B cell (primary cell): ENCODE measurements at regions not wholly inside any gene's neighbourhood (a gene's known extent, or its start where the extent isn't known, plus 50 kb on each side); places are given as distances from the start of the nearest gene placed in this dataset.

Source experiments
- ATAC-seq: fragments of 200-7000 bp; cut with Tn5 transposase; one replicate; pipeline ENCODE4 v1.10.0; 2021; ENCODE audit warnings: low read depth, mild to moderate bottlenecking, moderate number of reproducible peaks, moderate library complexity
- CTCF ChIA-PET: fragments of 350-600 bp; sonication (Branson Sonifier 250); formaldehyde crosslinking; loops from one replicate; lab custom pipeline; 2021; ENCODE audit warnings: antibody characterized with exemption, inconsistent platforms; lab: Charles Lee
- POLR2A ChIA-PET: fragments of 350-600 bp; sonication (Branson Sonifier 250); formaldehyde crosslinking; loops from one replicate; lab custom pipeline; 2021; ENCODE audit warnings: antibody characterized with exemption; lab: Charles Lee
- DNase-seq: peaks from one replicate; pipeline ENCODE4 v3.0.0; 2013
- H2AFZ ChIP-seq: 2 replicates; pipeline ENCODE4 v1.6.1; 2012; ENCODE audit warnings: mild to moderate bottlenecking, low read depth, low read length; ENCODE audit not compliant: insufficient read depth, poor library complexity, severe bottlenecking
- H3K27ac ChIP-seq, 2 donors: 1 replicate in 1 of 2; 2 replicates in 1 of 2; pipeline ENCODE4 v1.5.1; 2012 to 2013; ENCODE audit warnings: low read length in 2 of 2, mild to moderate bottlenecking in 2 of 2, moderate library complexity in 1 of 2
- H3K27me3 ChIP-seq, 4 experiments: fragments of 200-600 bp in 1 of 4; sonication (generic) in 1 of 4; replicated peaks in 1 of 4; 1 replicate in 2 of 4; 2 replicates in 2 of 4; pipeline versions ENCODE4 v1.6.1 to v1.7.0; 2013 to 2016; ENCODE audit warnings: low read length in 3 of 4, mild to moderate bottlenecking in 2 of 4, mixed read lengths in 1 of 4, moderate library complexity in 1 of 4; ENCODE audit not compliant: insufficient read depth in 4 of 4, control insufficient read depth in 3 of 4; ENCODE audit errors: control extremely low read depth in 1 of 4
- H3K36me3 ChIP-seq, 2 experiments: replicated peaks in 1 of 2; 1 replicate in 1 of 2; 2 replicates in 1 of 2; pipeline versions ENCODE4 v1.6.1 to v1.7.1; 2013; ENCODE audit warnings: low read length in 1 of 2; ENCODE audit not compliant: insufficient read depth in 2 of 2, control insufficient read depth in 1 of 2; ENCODE audit errors: control extremely low read depth in 1 of 2, extremely low read depth in 1 of 2
- H3K4me1 ChIP-seq, 2 donors: fragments of 200-600 bp in 1 of 2; sonication (generic) in 1 of 2; 1 replicate in 1 of 2; 2 replicates in 1 of 2; pipeline versions ENCODE4 v1.5.1 to v1.6.1; 2013 to 2017; ENCODE audit warnings: low read length in 2 of 2; ENCODE audit not compliant: control insufficient read depth in 2 of 2, insufficient read depth in 2 of 2
- H3K4me2 ChIP-seq: replicated peaks from 2 replicates; pipeline ENCODE3; 2012; ENCODE audit warnings: mild to moderate bottlenecking, low read depth, low read length; ENCODE audit not compliant: poor library complexity, severe bottlenecking
- H3K4me3 ChIP-seq, 5 experiments: fragments of 200-600 bp in 1 of 5; sonication (generic) in 1 of 5; 1 replicate in 3 of 5; 2 replicates in 2 of 5; pipeline versions ENCODE4 v1.5.1 to v1.7.0; 2011 to 2016; ENCODE audit warnings: low read length in 4 of 5, mild to moderate bottlenecking in 4 of 5, low read depth in 2 of 5, control low read depth in 1 of 5, moderate library complexity in 1 of 5; ENCODE audit not compliant: insufficient read depth in 1 of 5; ENCODE audit errors: control extremely low read depth in 1 of 5, extremely low read depth in 1 of 5
- H3K79me2 ChIP-seq: fragments of 200-600 bp; sonication (generic); one replicate; pipeline ENCODE4 v1.6.0; 2016; ENCODE audit warnings: low read length; ENCODE audit not compliant: control insufficient read depth, insufficient read depth
- H3K9ac ChIP-seq: fragments of 200-600 bp; sonication (generic); 2 replicates; pipeline ENCODE4 v1.6.1; 2017; ENCODE audit warnings: mild to moderate bottlenecking, low read length, moderate library complexity
- H3K9me3 ChIP-seq, 3 donors: one replicate each; pipeline versions ENCODE4 v1.6.1 to v1.7.1; 2013; ENCODE audit warnings: low read length in 2 of 3; ENCODE audit not compliant: control insufficient read depth in 2 of 3, insufficient read depth in 1 of 3; ENCODE audit errors: control extremely low read depth in 1 of 3
- H4K20me1 ChIP-seq: 2 replicates; pipeline ENCODE4 v1.6.0; 2012; ENCODE audit warnings: mild to moderate bottlenecking, low read length; ENCODE audit not compliant: insufficient read depth, control insufficient read depth, poor library complexity, severe bottlenecking
- H3K27ac Mint-ChIP-seq: one replicate; pipeline ENCODE4 v1.8.0; 2021; ENCODE audit warnings: mixed read lengths
- H3K27me3 Mint-ChIP-seq: one replicate; pipeline ENCODE4 v1.8.0; 2021; ENCODE audit warnings: mixed read lengths
- H3K4me1 Mint-ChIP-seq: one replicate; pipeline ENCODE4 v1.8.0; 2021; ENCODE audit warnings: mixed read lengths
- H3K4me3 Mint-ChIP-seq: one replicate; pipeline ENCODE4 v1.8.0; 2021; ENCODE audit warnings: mixed read lengths
- H3K9me3 Mint-ChIP-seq: one replicate; pipeline ENCODE4 v1.8.0; 2022; ENCODE audit warnings: mixed read lengths; ENCODE audit not compliant: insufficient read depth
- EZH2 ChIP-seq: IDR thresholded peaks from 2 replicates; pipeline ENCODE4 v1.6.1; 2012; ENCODE audit warnings: borderline replicate concordance, low read depth, mild to moderate bottlenecking, moderate library complexity, low read length; ENCODE audit not compliant: insufficient read depth, poor library complexity, severe bottlenecking
- WGBS: methylation state at CpG from one replicate; pipeline ENCODE4 v1.1.5; 2013; ENCODE audit warnings: missing lambda C conversion rate; ENCODE audit not compliant: insufficient coverage; 5-methylcytosine and 5-hydroxymethylcytosine counted together
- intact Hi-C: fragments of 100-400 bp; cut with micrococcal nuclease; formaldehyde crosslinking; loops from one replicate; pipeline ENCODE4 v1.10.0; 2022
- TF ChIP-seq, protein P1 (sequence below): fragments of 200-600 bp; IDR thresholded peaks from one replicate; pipeline ENCODE4 v1.8.0; 2022; ENCODE audit warnings: antibody characterized with exemption, mild to moderate bottlenecking

DNA sequence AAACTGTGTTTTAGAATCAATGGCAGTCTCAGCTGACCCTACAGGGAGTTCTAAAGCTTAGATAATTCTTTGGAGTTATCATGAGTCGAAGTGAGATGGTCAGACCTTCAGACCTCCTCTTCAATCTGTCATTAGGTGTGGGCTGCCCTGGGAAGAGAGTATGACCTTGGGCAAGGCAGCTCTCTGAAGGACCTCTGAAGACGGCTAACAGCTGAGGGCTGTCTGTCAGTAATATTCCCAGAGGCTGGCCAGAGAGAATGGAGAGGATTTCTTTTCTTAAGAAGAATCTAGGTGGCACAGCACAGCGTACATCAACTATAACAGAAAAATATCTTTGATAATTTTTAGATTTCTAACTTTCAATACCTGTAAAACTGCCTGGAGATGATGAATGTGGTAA lies 379.4 kb downstream of the ZNF674 start:
- no CpG with 5 or more reads among the region's 3 CpGs for WGBS

DNA sequence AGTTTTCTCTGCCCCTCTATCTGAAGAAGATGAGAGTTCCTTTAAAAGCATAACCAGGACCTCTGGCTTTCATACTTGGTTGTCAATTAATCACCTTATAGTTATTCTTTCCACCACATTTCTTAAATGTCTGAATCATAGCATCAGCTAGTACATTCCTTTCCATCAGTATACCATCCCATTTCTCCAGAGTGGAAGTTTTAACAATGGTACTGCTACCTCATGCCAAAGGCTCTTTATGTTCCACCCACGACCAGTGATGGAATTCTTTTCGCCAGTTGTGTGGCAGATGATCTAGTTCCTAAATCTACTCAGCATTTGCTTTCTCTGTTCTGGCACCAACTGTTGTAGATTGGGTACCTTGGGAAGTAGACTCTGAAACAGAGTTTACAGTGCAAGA lies 379.8 kb downstream of the ZNF674 start:
- peaks cover 3% of the 10 kb centered on the region for H3K27me3 Mint-ChIP-seq
- no peaks in the 10 kb centered on the region for H3K9me3 ChIP-seq
- H3K27ac ChIP-seq, result no peak overlapping the region
- H3K9me3 Mint-ChIP-seq, result no peaks in the 10 kb centered on the region
- TF ChIP-seq, protein P1, sequence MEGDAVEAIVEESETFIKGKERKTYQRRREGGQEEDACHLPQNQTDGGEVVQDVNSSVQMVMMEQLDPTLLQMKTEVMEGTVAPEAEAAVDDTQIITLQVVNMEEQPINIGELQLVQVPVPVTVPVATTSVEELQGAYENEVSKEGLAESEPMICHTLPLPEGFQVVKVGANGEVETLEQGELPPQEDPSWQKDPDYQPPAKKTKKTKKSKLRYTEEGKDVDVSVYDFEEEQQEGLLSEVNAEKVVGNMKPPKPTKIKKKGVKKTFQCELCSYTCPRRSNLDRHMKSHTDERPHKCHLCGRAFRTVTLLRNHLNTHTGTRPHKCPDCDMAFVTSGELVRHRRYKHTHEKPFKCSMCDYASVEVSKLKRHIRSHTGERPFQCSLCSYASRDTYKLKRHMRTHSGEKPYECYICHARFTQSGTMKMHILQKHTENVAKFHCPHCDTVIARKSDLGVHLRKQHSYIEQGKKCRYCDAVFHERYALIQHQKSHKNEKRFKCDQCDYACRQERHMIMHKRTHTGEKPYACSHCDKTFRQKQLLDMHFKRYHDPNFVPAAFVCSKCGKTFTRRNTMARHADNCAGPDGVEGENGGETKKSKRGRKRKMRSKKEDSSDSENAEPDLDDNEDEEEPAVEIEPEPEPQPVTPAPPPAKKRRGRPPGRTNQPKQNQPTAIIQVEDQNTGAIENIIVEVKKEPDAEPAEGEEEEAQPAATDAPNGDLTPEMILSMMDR, result no peak
- no peak for TF ChIP-seq EZH2
- H3K4me2 ChIP-seq, result no peak overlapping the region
- no CpG with 5 or more reads among the region's 2 CpGs for WGBS
- H4K20me1 ChIP-seq, result no peaks in the 10 kb centered on the region
- no peaks in the 10 kb centered on the region for H3K79me2 ChIP-seq
- no peak overlapping the region for H3K9ac ChIP-seq
- CTCF ChIA-PET, result interaction anchor here (0.9 kb wide), 1 partner anchor 13 kb away, joined by 3 read pairs; no protein-coding TSS in a partner anchor
- no peaks in the 10 kb centered on the region for H3K27me3 ChIP-seq
- POLR2A ChIA-PET, result no interaction called here
- no peak for DNase-seq
- intact Hi-C loops, result no loop called here
- no peak for ATAC-seq
- no peak overlapping the region for H3K27ac Mint-ChIP-seq
- no peak overlapping the region for H3K4me3 ChIP-seq
- H3K4me1 ChIP-seq, result no peaks in the 10 kb centered on the region
- no peak overlapping the region for H2AFZ ChIP-seq
- no peak overlapping the region for H3K4me3 Mint-ChIP-seq
- H3K4me1 Mint-ChIP-seq, result no peaks in the 10 kb centered on the region
- no peaks in the 10 kb centered on the region for H3K36me3 ChIP-seq

More for the DNA sequence above, 379.4 kb downstream of the ZNF674 start:
- Mint-ChIP-seq H3K4me1 (no peaks in the 10 kb centered on the region), H3K9me3 (no peaks in the 10 kb centered on the region), H3K27ac (no peak overlapping the region), H3K4me3 (no peak overlapping the region), H3K27me3 (peaks cover 3% of the 10 kb centered on the region)
- H3K9me3 ChIP-seq, result no peaks in the 10 kb centered on the region
- no peak overlapping the region for H2AFZ ChIP-seq
- ATAC-seq (no peak), DNase-seq (no peak)
- TF ChIP-seq EZH2, result no peak
- TF ChIP-seq, protein P1, result no peak
- POLR2A ChIA-PET, result no interaction called here
- H3K4me2 ChIP-seq, result no peak overlapping the region
- no peak overlapping the region for H3K4me3 ChIP-seq
- H3K27ac ChIP-seq, result no peak overlapping the region
- no peaks in the 10 kb centered on the region for H4K20me1 ChIP-seq
- no peaks in the 10 kb centered on the region for H3K79me2 ChIP-seq
- no peaks in the 10 kb centered on the region for H3K27me3 ChIP-seq
- CTCF ChIA-PET, result no interaction called here
- no peak overlapping the region for H3K9ac ChIP-seq
- intact Hi-C loops, result no loop called here
- no peaks in the 10 kb centered on the region for H3K36me3 ChIP-seq
- H3K4me1 ChIP-seq, result no peaks in the 10 kb centered on the region
